Panc1 (cell line): ENCODE measurements at regions not wholly inside any gene's neighbourhood (a gene's known extent, or its start where the extent isn't known, plus 50 kb on each side); places are given as distances from the start of the nearest gene placed in this dataset.

Source experiments
- ATAC-seq: fragments of 200-7000 bp; cut with Tn5 transposase; 2 replicates; pipeline ENCODE4 v1.9.1; 2020; ENCODE audit warnings: mild to moderate bottlenecking, moderate library complexity
- BruUV-seq: library from RNA; stranded (reverse); fragments of 400-500 nt; replicated peaks from 2 replicates; lab custom pipeline; 2021; lab: Mats Ljungman, UMichigan
- CTCF ChIA-PET: fragments of 300-600 bp; sonication (Branson Sonifier 250); formaldehyde crosslinking; loops from one replicate; lab custom pipeline; 2022; ENCODE audit warnings: antibody characterized with exemption; lab: Charles Lee
- POLR2A ChIA-PET: fragments of 300-600 bp; sonication (Branson Sonifier 250); formaldehyde crosslinking; loops from one replicate; lab custom pipeline; 2022; ENCODE audit warnings: antibody characterized with exemption; lab: Charles Lee
- DNase-seq: peaks from one replicate; pipeline ENCODE4 v3.0.0-alpha.2; 2010; ENCODE audit warnings: low read depth, low spot score
- H3K27ac ChIP-seq: 2 replicates; pipeline ENCODE4 v1.5.1; 2011; ENCODE audit warnings: mild to moderate bottlenecking, low read length, inconsistent platforms
- H3K27me3 ChIP-seq: fragments of 200-500 bp; sonication (Bioruptor generic); 2 replicates; pipeline ENCODE4 v1.6.0; 2014; ENCODE audit warnings: low read length, inconsistent platforms; ENCODE audit not compliant: control insufficient read depth, insufficient read depth
- H3K36me3 ChIP-seq: fragments of 200-500 bp; sonication (Bioruptor generic); 2 replicates; pipeline ENCODE4 v1.5.1; 2014; ENCODE audit warnings: inconsistent platforms, mild to moderate bottlenecking, low read length, moderate library complexity; ENCODE audit not compliant: control insufficient read depth, insufficient read depth
- H3K4me1 ChIP-seq: 2 replicates; pipeline ENCODE4 v1.5.1; 2011; ENCODE audit warnings: inconsistent platforms, mild to moderate bottlenecking, low read length, moderate library complexity; ENCODE audit not compliant: control insufficient read depth, insufficient read depth
- H3K4me3 ChIP-seq, 2 experiments: 2 replicates each; pipeline ENCODE4 v1.5.1; 2011 to 2012; ENCODE audit warnings: low read depth in 2 of 2, low read length in 2 of 2, mild to moderate bottlenecking in 2 of 2, inconsistent platforms in 1 of 2, moderate library complexity in 1 of 2
- H3K9me3 ChIP-seq: fragments of 200-500 bp; sonication (Bioruptor generic); 2 replicates; pipeline ENCODE4 v1.5.1; 2014; ENCODE audit warnings: low read depth, mild to moderate bottlenecking, inconsistent platforms, low read length, moderate library complexity; ENCODE audit not compliant: control insufficient read depth, insufficient read depth
- POLR2AphosphoS5 ChIP-seq: IDR thresholded peaks from 2 replicates; pipeline ENCODE4 v1.6.1; 2012; ENCODE audit warnings: mild to moderate bottlenecking, low read depth, low read length, moderate library complexity
- SIN3A ChIP-seq: IDR thresholded peaks from 2 replicates; pipeline ENCODE4 v1.6.1; 2012; ENCODE audit warnings: low read depth, mild to moderate bottlenecking, low read length, moderate library complexity, borderline replicate concordance; ENCODE audit not compliant: insufficient read depth
- TCF7L2 ChIP-seq: IDR thresholded peaks from 2 replicates; pipeline ENCODE4 v1.6.1; 2011; ENCODE audit warnings: mild to moderate bottlenecking, low read depth, low read length, inconsistent platforms
- in situ Hi-C: cut with HindIII; loops from 2 replicates; pipeline ENCODE4 v1.10.0; 2016; ENCODE audit warnings: low sequenced_read_pairs, low pct_unique_long_range_greater_than_20kb
- intact Hi-C: fragments of 100-400 bp; cut with micrococcal nuclease; formaldehyde crosslinking; loops from one replicate; pipeline ENCODE4 v1.10.0; 2022; ENCODE audit not compliant: unreplicated experiment
- TF ChIP-seq, protein P1 (sequence below): fragments of 450-650 bp; IDR thresholded peaks from 2 replicates; pipeline ENCODE4 v1.5.1; 2017; ENCODE audit warnings: mild to moderate bottlenecking
- TF ChIP-seq, protein P2 (sequence below), 2 experiments: IDR thresholded peaks; 2 replicates each; pipeline ENCODE4 v1.6.1; 2011 to 2012; ENCODE audit warnings: low read depth in 2 of 2, control low read depth in 1 of 2, low read length in 1 of 2, mild to moderate bottlenecking in 1 of 2, moderate library complexity in 1 of 2; ENCODE audit not compliant: insufficient read depth in 1 of 2

DNA sequence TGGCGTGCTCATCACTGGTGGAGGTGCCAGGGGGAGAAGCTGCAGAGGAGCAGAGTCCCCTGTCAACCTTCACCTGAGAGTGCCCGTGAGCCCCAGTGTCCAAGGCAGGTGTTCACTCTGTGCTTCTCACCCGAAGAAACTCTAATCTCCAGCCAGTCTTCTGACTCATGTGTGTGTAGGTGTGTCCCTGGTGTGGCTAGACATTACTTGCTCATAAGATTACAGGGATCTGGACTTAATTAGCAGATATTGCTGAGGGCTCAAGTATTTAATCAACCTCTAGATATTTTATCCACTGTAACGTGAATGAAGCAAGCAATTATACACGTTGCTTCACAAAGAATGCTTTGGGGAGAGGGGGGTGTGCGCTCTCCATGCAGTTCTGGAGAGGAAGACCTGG is 72.5 kb downstream of the MED10 start:
- peaks cover 3% of the 10 kb centered on the region for H3K27me3 ChIP-seq
- H3K4me3 ChIP-seq, result no peak overlapping the region
- BruUV-seq, result no TSS peak
- no peaks in the 10 kb centered on the region for H3K36me3 ChIP-seq
- in situ Hi-C loops (no loop called here), intact Hi-C loops (no loop called here)
- TF ChIP-seq POLR2AphosphoS5, result no peak
- TF ChIP-seq SIN3A, result no peak
- TF ChIP-seq, protein P1, sequence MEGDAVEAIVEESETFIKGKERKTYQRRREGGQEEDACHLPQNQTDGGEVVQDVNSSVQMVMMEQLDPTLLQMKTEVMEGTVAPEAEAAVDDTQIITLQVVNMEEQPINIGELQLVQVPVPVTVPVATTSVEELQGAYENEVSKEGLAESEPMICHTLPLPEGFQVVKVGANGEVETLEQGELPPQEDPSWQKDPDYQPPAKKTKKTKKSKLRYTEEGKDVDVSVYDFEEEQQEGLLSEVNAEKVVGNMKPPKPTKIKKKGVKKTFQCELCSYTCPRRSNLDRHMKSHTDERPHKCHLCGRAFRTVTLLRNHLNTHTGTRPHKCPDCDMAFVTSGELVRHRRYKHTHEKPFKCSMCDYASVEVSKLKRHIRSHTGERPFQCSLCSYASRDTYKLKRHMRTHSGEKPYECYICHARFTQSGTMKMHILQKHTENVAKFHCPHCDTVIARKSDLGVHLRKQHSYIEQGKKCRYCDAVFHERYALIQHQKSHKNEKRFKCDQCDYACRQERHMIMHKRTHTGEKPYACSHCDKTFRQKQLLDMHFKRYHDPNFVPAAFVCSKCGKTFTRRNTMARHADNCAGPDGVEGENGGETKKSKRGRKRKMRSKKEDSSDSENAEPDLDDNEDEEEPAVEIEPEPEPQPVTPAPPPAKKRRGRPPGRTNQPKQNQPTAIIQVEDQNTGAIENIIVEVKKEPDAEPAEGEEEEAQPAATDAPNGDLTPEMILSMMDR, result no peak
- TF ChIP-seq, protein P2, sequence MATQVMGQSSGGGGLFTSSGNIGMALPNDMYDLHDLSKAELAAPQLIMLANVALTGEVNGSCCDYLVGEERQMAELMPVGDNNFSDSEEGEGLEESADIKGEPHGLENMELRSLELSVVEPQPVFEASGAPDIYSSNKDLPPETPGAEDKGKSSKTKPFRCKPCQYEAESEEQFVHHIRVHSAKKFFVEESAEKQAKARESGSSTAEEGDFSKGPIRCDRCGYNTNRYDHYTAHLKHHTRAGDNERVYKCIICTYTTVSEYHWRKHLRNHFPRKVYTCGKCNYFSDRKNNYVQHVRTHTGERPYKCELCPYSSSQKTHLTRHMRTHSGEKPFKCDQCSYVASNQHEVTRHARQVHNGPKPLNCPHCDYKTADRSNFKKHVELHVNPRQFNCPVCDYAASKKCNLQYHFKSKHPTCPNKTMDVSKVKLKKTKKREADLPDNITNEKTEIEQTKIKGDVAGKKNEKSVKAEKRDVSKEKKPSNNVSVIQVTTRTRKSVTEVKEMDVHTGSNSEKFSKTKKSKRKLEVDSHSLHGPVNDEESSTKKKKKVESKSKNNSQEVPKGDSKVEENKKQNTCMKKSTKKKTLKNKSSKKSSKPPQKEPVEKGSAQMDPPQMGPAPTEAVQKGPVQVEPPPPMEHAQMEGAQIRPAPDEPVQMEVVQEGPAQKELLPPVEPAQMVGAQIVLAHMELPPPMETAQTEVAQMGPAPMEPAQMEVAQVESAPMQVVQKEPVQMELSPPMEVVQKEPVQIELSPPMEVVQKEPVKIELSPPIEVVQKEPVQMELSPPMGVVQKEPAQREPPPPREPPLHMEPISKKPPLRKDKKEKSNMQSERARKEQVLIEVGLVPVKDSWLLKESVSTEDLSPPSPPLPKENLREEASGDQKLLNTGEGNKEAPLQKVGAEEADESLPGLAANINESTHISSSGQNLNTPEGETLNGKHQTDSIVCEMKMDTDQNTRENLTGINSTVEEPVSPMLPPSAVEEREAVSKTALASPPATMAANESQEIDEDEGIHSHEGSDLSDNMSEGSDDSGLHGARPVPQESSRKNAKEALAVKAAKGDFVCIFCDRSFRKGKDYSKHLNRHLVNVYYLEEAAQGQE (IDR thresholded peaks at IDR 0.05; ENCODE audit: insufficient read depth in 1 of 2, low read depth in 2 of 2, low read length in 1 of 2), result no peak
- no peak for TF ChIP-seq TCF7L2
- no peak for ATAC-seq
- ChIA-PET CTCF (no interaction called here), POLR2A (no interaction called here)
- no peaks in the 10 kb centered on the region for H3K4me1 ChIP-seq
- H3K27ac ChIP-seq, result no peak overlapping the region
- no peak for DNase-seq
- H3K9me3 ChIP-seq, result no peaks in the 10 kb centered on the region

DNA sequence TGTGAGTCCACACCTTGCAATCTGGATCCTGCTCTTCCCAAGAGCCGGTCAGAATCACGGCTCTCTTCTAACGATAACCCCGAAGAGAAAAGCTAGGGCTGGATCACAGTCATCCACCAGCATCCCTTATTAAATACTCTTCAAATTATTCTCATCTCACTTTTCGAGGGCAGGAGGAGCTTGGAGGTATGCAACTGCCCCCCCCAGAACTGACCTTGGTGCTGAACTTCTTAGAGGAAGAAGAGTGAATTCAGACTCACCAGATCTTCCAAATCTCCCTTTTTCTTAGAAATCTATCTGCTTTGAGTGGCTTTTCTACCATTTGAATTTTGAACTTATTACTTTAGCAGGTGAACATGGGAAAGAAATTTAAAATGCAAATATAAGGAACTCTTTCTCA is 75.7 kb downstream of the MED10 start:
- in situ Hi-C loops, result no loop called here
- Histone ChIP-seq H3K27me3 (no peaks in the 10 kb centered on the region; the same call in none of the 2 replicates), H3K36me3 (no peaks in the 10 kb centered on the region), H3K4me3 (no peak overlapping the region), H3K4me1 (no peaks in the 10 kb centered on the region), H3K9me3 (no peaks in the 10 kb centered on the region), H3K27ac (no peak overlapping the region)
- no TSS peak for BruUV-seq
- DNase-seq (no peak), ATAC-seq (no peak)
- intact Hi-C loops, result no loop called here
- ChIA-PET POLR2A (interaction anchor here (0.8 kb wide), 1 partner anchor 29 kb away, joined by 3 read pairs; no protein-coding TSS in a partner anchor), CTCF (no interaction called here)
- TF ChIP-seq, protein P2 (IDR thresholded peaks at IDR 0.05; ENCODE audit: insufficient read depth in 1 of 2, low read depth in 2 of 2, low read length in 1 of 2), result peak; percentile 70 to 81; a peak in 3 of 4 replicates
- TF ChIP-seq POLR2AphosphoS5 (no peak), TCF7L2 (no peak)
